Inflammatory macrophage treated with lipopolysaccharide for 4 hours (primary cell): ENCODE measurements at regions not wholly inside any gene's neighbourhood (a gene's known extent, or its start where the extent isn't known, plus 50 kb on each side); places are given as distances from the start of the nearest gene placed in this dataset.
A peak's percentile ranks its signal among the peaks of the same experiment; 100 is the strongest.
"Not testable (repeated sequence)": the region's sequence is repeated elsewhere in the genome, so short reads cannot be mapped to it uniquely, and the experiment has no call there.

Source experiments
- DNase-seq: peaks from one replicate; pipeline ENCODE4 v3.0.0-alpha.2; 2020

- no peak for DNase-seq
These were observed 183.9 kb downstream of the MYRFL start for GRCh38 chr12:70008944-70009343.

- DNase-seq = no peak
These were observed 186.3 kb downstream of the MYRFL start for GRCh38 chr12:70011353-70011752.

GRCh38 chr12:70013016-70013415 lies 188.0 kb downstream of the MYRFL start:
- DNase-seq = not testable (repeated sequence)

- no peak for DNase-seq
These were observed 203.5 kb downstream of the MYRFL start for GRCh38 chr12:70028515-70028914.

GRCh38 chr12:70028918-70029317 lies 203.9 kb downstream of the MYRFL start:
- no peak for DNase-seq

- no peak for DNase-seq
These were observed 206.0 kb downstream of the MYRFL start for GRCh38 chr12:70031046-70031445.

- no peak for DNase-seq
These were observed 207.0 kb downstream of the MYRFL start for GRCh38 chr12:70032076-70032475.

GRCh38 chr12:70033310-70033709 lies 208.3 kb downstream of the MYRFL start:
- no peak for DNase-seq

GRCh38 chr12:70040141-70040540 lies 203.1 kb upstream of the CNOT2 start:
- no peak for DNase-seq

- no peak for DNase-seq
These were observed 200.6 kb upstream of the CNOT2 start for GRCh38 chr12:70042675-70043074.

GRCh38 chr12:70043490-70044138 lies 199.6 kb upstream of the CNOT2 start:
- no peak for DNase-seq

GRCh38 chr12:70044167-70044566 lies 199.1 kb upstream of the CNOT2 start:
- DNase-seq = no peak

- DNase-seq = no peak
These were observed 198.2 kb upstream of the CNOT2 start for GRCh38 chr12:70045036-70045435.

- no peak for DNase-seq
These were observed 197.7 kb upstream of the CNOT2 start for GRCh38 chr12:70045514-70045913.

- no peak for DNase-seq
These were observed 194.5 kb upstream of the CNOT2 start for GRCh38 chr12:70048521-70049250.

- peak; percentile 5 for DNase-seq
These were observed 193.5 kb upstream of the CNOT2 start for GRCh38 chr12:70049596-70050360.

GRCh38 chr12:70052476-70052875 lies 190.8 kb upstream of the CNOT2 start:
- DNase-seq = no peak

- peak; percentile 85 for DNase-seq
These were observed 190.2 kb upstream of the CNOT2 start for GRCh38 chr12:70052931-70053497.

GRCh38 chr12:70059373-70059772 lies 183.9 kb upstream of the CNOT2 start:
- DNase-seq = no peak

GRCh38 chr12:70060634-70061033 lies 182.6 kb upstream of the CNOT2 start:
- no peak for DNase-seq

GRCh38 chr12:70068743-70069142 lies 174.5 kb upstream of the CNOT2 start:
- DNase-seq = no peak

- no peak for DNase-seq
These were observed 173.8 kb upstream of the CNOT2 start for GRCh38 chr12:70069221-70070105.
